H9 (cell line): ENCODE measurements at regions not wholly inside any gene's neighbourhood (a gene's known extent, or its start where the extent isn't known, plus 50 kb on each side); places are given as distances from the start of the nearest gene placed in this dataset.

Experiments
- DNase-seq: peaks from one replicate; pipeline ENCODE4 v3.0.0-alpha.2; 2017
- H2AFZ ChIP-seq: one replicate; pipeline ENCODE4 v1.6.1; 2013; ENCODE audit warnings: mild to moderate bottlenecking, low read length, control low read depth, moderate library complexity
- H2AK5ac ChIP-seq: 2 replicates; pipeline ENCODE4 v1.6.1; 2013; ENCODE audit warnings: low read length, control low read depth, mixed read lengths; ENCODE audit not compliant: insufficient read length
- H2BK120ac ChIP-seq: one replicate; pipeline ENCODE4 v1.6.1; 2013; ENCODE audit warnings: low read depth, mild to moderate bottlenecking, low read length, control low read depth, inconsistent platforms; ENCODE audit not compliant: poor library complexity, severe bottlenecking
- H2BK12ac ChIP-seq: 2 replicates; pipeline ENCODE4 v1.6.1; 2013; ENCODE audit warnings: low read length, control low read depth, mixed read lengths, low read depth; ENCODE audit not compliant: insufficient read length
- H2BK15ac ChIP-seq: 2 replicates; pipeline ENCODE4 v1.6.1; 2013; ENCODE audit warnings: low read depth, low read length, control low read depth
- H2BK20ac ChIP-seq: one replicate; pipeline ENCODE4 v1.6.1; 2013; ENCODE audit warnings: low read depth, mild to moderate bottlenecking, low read length, control low read depth, inconsistent platforms; ENCODE audit not compliant: poor library complexity, severe bottlenecking
- H2BK5ac ChIP-seq: 2 replicates; pipeline ENCODE4 v1.6.1; 2013; ENCODE audit warnings: low read length, control low read depth, mixed read lengths; ENCODE audit not compliant: insufficient read length
- H3K14ac ChIP-seq: 2 replicates; pipeline ENCODE4 v1.6.1; 2013; ENCODE audit warnings: low read length, control low read depth; ENCODE audit not compliant: insufficient read depth
- H3K18ac ChIP-seq: 2 replicates; pipeline ENCODE4 v1.6.1; 2013; ENCODE audit warnings: low read depth, mild to moderate bottlenecking, mixed read lengths, low read length, control low read depth; ENCODE audit not compliant: insufficient read length
- H3K23ac ChIP-seq: 2 replicates; pipeline ENCODE4 v1.6.1; 2013; ENCODE audit warnings: low read length, control low read depth, mixed read lengths, low read depth; ENCODE audit not compliant: insufficient read length
- H3K23me2 ChIP-seq: 2 replicates; pipeline ENCODE4 v1.6.1; 2013; ENCODE audit warnings: low read depth, mild to moderate bottlenecking, mixed read lengths, low read length, control low read depth; ENCODE audit not compliant: insufficient read length, poor library complexity, severe bottlenecking
- H3K27ac ChIP-seq: 2 replicates; pipeline ENCODE4 v1.5.1; 2013; ENCODE audit warnings: low read length, control low read depth, mixed read lengths, low read depth; ENCODE audit not compliant: insufficient read length
- H3K27me3 ChIP-seq: 2 replicates; pipeline ENCODE4 v1.6.1; 2013; ENCODE audit warnings: low read length, control low read depth, inconsistent platforms; ENCODE audit not compliant: insufficient read depth
- H3K4ac ChIP-seq: 2 replicates; pipeline ENCODE4 v1.6.1; 2013; ENCODE audit warnings: low read depth, mild to moderate bottlenecking, control low read depth, inconsistent platforms, low read length, moderate library complexity
- H3K4me1 ChIP-seq: 2 replicates; pipeline ENCODE4 v1.6.1; 2013; ENCODE audit warnings: low read length, control low read depth, inconsistent platforms; ENCODE audit not compliant: insufficient read depth
- H3K4me2 ChIP-seq: 2 replicates; pipeline ENCODE4 v1.6.1; 2013; ENCODE audit warnings: low read length, control low read depth, mixed read lengths; ENCODE audit not compliant: insufficient read length, insufficient read depth
- H3K56ac ChIP-seq: 2 replicates; pipeline ENCODE4 v1.6.1; 2013; ENCODE audit warnings: low read depth, mild to moderate bottlenecking, mixed read lengths, low read length, control low read depth; ENCODE audit not compliant: insufficient read length
- H3K79me1 ChIP-seq: 2 replicates; pipeline ENCODE4 v1.6.1; 2013; ENCODE audit warnings: low read depth, mild to moderate bottlenecking, moderate library complexity, low read length, control low read depth, inconsistent platforms; ENCODE audit not compliant: insufficient read depth, poor library complexity, severe bottlenecking
- H3K79me2 ChIP-seq: 2 replicates; pipeline ENCODE4 v1.6.1; 2013; ENCODE audit warnings: low read length, control low read depth, inconsistent platforms; ENCODE audit not compliant: insufficient read depth
- H3K9ac ChIP-seq: 2 replicates; pipeline ENCODE4 v1.6.1; 2013; ENCODE audit warnings: low read length, control low read depth, mixed read lengths; ENCODE audit not compliant: insufficient read length; ENCODE audit errors: extremely low read depth
- H3K9me3 ChIP-seq: one replicate; pipeline ENCODE4 v1.6.1; 2013; ENCODE audit warnings: low read depth, low read length, inconsistent platforms; ENCODE audit not compliant: control insufficient read depth
- H3T11ph ChIP-seq: one replicate; pipeline ENCODE4 v1.6.1; 2013; ENCODE audit warnings: mild to moderate bottlenecking, low read length, control low read depth, inconsistent platforms
- H4K20me1 ChIP-seq: one replicate; pipeline ENCODE4 v1.6.1; 2013; ENCODE audit not compliant: control insufficient read depth, insufficient read length, insufficient read depth
- H4K5ac ChIP-seq: 2 replicates; pipeline ENCODE4 v1.6.1; 2013; ENCODE audit warnings: low read depth, mild to moderate bottlenecking, mixed read lengths, low read length, control low read depth; ENCODE audit not compliant: insufficient read length
- H4K8ac ChIP-seq: replicated peaks from 2 replicates; pipeline ENCODE4 v1.6.1; 2013; ENCODE audit warnings: low read length, control low read depth, mixed read lengths, low read depth; ENCODE audit not compliant: insufficient read length
- H4K91ac ChIP-seq: 2 replicates; pipeline ENCODE4 v1.6.1; 2013; ENCODE audit warnings: low read depth, mild to moderate bottlenecking, moderate library complexity, mixed read lengths, low read length, control low read depth; ENCODE audit not compliant: insufficient read length
- H3K27ac Mint-ChIP-seq, 3 experiments: 2 replicates in 2 of 3; 3 replicates in 1 of 3; pipeline ENCODE4 v1.8.0; 2020 to 2021; ENCODE audit warnings: mixed read lengths in 3 of 3, mild to moderate bottlenecking in 1 of 3, moderate library complexity in 1 of 3
- H3K27me3 Mint-ChIP-seq: 2 replicates; pipeline ENCODE4 v1.8.0; 2021; ENCODE audit warnings: low read depth, mild to moderate bottlenecking, moderate library complexity, mixed read lengths
- H3K36me3 Mint-ChIP-seq, 3 experiments: 2 replicates in 2 of 3; 3 replicates in 1 of 3; pipeline ENCODE4 v1.8.0; 2020 to 2021; ENCODE audit warnings: low read depth in 3 of 3, mixed read lengths in 3 of 3; ENCODE audit not compliant: insufficient read depth in 1 of 3
- H3K4me1 Mint-ChIP-seq, 2 experiments: 2 replicates each; pipeline ENCODE4 v1.8.0; 2020; ENCODE audit warnings: mixed read lengths in 2 of 2
- H3K4me3 Mint-ChIP-seq, 2 experiments: 2 replicates in 1 of 2; 3 replicates in 1 of 2; pipeline ENCODE4 v1.8.0; 2020 to 2021; ENCODE audit warnings: mild to moderate bottlenecking in 2 of 2, mixed read lengths in 2 of 2, moderate library complexity in 1 of 2
- H3K9me3 Mint-ChIP-seq, 2 experiments: 2 replicates in 1 of 2; 3 replicates in 1 of 2; pipeline ENCODE4 v1.8.0; 2020; ENCODE audit warnings: mild to moderate bottlenecking in 2 of 2, mixed read lengths in 2 of 2, moderate library complexity in 1 of 2
- WGBS: extraction: QIAGEN DNeasy Blood & Tissue Kit; methylation state at CpG from one replicate; pipeline ENCODE4 v1.1.7; 2013; ENCODE audit warnings: missing lambda C conversion rate, low lambda C conversion rate, mixed read lengths; ENCODE audit not compliant: insufficient read length; ENCODE audit errors: extremely low coverage; 5-methylcytosine and 5-hydroxymethylcytosine counted together
- TF ChIP-seq, protein P1 (sequence below): fragments of 200-600 bp; sonication (generic); conservative IDR thresholded peaks from 3 replicates; pipeline ENCODE4 v1.8.0; 2021; ENCODE audit warnings: antibody characterized with exemption, mild to moderate bottlenecking

DNA sequence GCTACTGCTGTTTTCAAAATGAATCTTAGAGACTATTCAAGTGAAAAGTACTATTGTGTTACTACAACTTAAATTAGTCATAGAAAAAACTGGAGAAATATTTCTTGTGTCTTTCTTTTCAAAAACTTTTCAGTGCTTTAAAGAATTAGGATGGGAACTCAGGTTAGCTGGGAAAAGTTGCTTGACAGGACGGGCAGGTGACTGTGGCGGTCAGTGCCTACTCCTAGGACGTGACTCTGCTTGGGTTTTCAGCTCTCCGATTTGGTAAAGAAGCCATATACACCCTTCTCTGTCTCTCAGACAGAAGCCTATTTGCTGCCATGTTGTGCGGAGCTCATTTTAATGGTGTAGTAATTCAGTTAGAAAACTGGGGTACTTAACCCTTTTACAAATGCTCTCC is 89.8 kb upstream of the CACNA2D3 start:
- Histone ChIP-seq H4K5ac (no peak overlapping the region), H2BK15ac (no peak overlapping the region), H3K4ac (no peak overlapping the region), H3K4me1 (no peaks in the 10 kb centered on the region), H3K23me2 (no peaks in the 10 kb centered on the region), H3K9ac (no peak overlapping the region), H4K8ac (no peak overlapping the region), H3K27ac (no peak overlapping the region), H2BK5ac (no peak overlapping the region), H3K14ac (no peak overlapping the region), H2BK120ac (no peak overlapping the region), H3K18ac (no peak overlapping the region), H4K20me1 (no peaks in the 10 kb centered on the region), H2AK5ac (no peak overlapping the region), H3K27me3 (no peaks in the 10 kb centered on the region), H3K56ac (no peak overlapping the region), H2BK20ac (no peak overlapping the region), H3K79me2 (no peaks in the 10 kb centered on the region), H3K23ac (no peak overlapping the region), H3K9me3 (no peaks in the 10 kb centered on the region), H4K91ac (no peak overlapping the region), H2BK12ac (no peak overlapping the region), H3K4me2 (no peak overlapping the region), H3K79me1 (no peaks in the 10 kb centered on the region), H3T11ph (no peak overlapping the region), H2AFZ (no peak overlapping the region)
- Mint-ChIP-seq H3K4me3 (no peak overlapping the region), H3K27ac (no peak overlapping the region), H3K27me3 (peaks cover 4% of the 10 kb centered on the region; the same call in 1 of the 2 replicates), H3K9me3 (no peaks in the 10 kb centered on the region), H3K36me3 (no peaks in the 10 kb centered on the region), H3K4me1 (no peaks in the 10 kb centered on the region)
- no CpG with 5 or more reads among the region's 5 CpGs for WGBS
- DNase-seq, result no peak
- TF ChIP-seq, protein P1, sequence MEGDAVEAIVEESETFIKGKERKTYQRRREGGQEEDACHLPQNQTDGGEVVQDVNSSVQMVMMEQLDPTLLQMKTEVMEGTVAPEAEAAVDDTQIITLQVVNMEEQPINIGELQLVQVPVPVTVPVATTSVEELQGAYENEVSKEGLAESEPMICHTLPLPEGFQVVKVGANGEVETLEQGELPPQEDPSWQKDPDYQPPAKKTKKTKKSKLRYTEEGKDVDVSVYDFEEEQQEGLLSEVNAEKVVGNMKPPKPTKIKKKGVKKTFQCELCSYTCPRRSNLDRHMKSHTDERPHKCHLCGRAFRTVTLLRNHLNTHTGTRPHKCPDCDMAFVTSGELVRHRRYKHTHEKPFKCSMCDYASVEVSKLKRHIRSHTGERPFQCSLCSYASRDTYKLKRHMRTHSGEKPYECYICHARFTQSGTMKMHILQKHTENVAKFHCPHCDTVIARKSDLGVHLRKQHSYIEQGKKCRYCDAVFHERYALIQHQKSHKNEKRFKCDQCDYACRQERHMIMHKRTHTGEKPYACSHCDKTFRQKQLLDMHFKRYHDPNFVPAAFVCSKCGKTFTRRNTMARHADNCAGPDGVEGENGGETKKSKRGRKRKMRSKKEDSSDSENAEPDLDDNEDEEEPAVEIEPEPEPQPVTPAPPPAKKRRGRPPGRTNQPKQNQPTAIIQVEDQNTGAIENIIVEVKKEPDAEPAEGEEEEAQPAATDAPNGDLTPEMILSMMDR, result no peak
